ENCODE measurements at regions not wholly inside any gene's neighbourhood (a gene's known extent, or its start where the extent isn't known, plus 50 kb on each side); places are given as distances from the start of the nearest gene placed in this dataset.

DNA sequence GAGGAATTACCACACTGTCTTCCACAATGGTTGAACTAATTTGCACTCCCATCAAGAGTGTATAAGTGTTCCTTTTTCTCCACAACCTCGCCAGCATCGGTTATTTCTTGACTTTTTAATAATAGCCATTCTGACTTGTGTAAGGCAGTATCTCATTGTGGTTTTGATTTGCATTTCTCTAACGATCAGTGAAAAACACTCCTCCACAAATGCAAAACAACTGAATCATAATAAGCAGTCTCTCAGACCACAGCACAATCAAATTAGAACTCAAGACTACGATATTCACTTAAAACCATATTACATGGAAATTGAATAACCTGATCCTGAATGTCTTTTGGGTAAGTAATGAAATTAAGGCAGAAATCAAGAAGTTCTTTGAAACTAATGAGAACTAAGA, 371.7 kb downstream of the CXXC4 start:
- TF ChIP-seq, protein P1, sequence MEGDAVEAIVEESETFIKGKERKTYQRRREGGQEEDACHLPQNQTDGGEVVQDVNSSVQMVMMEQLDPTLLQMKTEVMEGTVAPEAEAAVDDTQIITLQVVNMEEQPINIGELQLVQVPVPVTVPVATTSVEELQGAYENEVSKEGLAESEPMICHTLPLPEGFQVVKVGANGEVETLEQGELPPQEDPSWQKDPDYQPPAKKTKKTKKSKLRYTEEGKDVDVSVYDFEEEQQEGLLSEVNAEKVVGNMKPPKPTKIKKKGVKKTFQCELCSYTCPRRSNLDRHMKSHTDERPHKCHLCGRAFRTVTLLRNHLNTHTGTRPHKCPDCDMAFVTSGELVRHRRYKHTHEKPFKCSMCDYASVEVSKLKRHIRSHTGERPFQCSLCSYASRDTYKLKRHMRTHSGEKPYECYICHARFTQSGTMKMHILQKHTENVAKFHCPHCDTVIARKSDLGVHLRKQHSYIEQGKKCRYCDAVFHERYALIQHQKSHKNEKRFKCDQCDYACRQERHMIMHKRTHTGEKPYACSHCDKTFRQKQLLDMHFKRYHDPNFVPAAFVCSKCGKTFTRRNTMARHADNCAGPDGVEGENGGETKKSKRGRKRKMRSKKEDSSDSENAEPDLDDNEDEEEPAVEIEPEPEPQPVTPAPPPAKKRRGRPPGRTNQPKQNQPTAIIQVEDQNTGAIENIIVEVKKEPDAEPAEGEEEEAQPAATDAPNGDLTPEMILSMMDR (conservative IDR thresholded peaks at IDR 0.05; ENCODE audit: low read depth, low read length), result no peak
- no peak for TF ChIP-seq EZH2 (IDR thresholded peaks at IDR 0.05; ENCODE audit: low read length, unreplicated experiment)
- TF ChIP-seq EZH2phosphoT487 (IDR thresholded peaks at IDR 0.05; ENCODE audit: borderline replicate concordance, low read length), result no peak

All from PC-3 (cell line).